ENCODE measurements at regions not wholly inside any gene's neighbourhood (a gene's known extent, or its start where the extent isn't known, plus 50 kb on each side); places are given as distances from the start of the nearest gene placed in this dataset.

- H3K79me2 ChIP-seq (ENCODE audit: insufficient read depth, low read length) = no peaks in the 10 kb centered on the region
- no peaks in the 10 kb centered on the region for H3K27me3 Mint-ChIP-seq (ENCODE audit: low read depth, unreplicated experiment)
- no peak overlapping the region for H3K4me2 ChIP-seq (ENCODE audit: low read length)
- no peak overlapping the region for H3K4me3 ChIP-seq (ENCODE audit: insufficient read depth, low read depth, low read length)
- H3K9me3 Mint-ChIP-seq (ENCODE audit: unreplicated experiment) = no peaks in the 10 kb centered on the region
- H3K9ac ChIP-seq (ENCODE audit: low read length) = no peak overlapping the region
- H3K27me3 ChIP-seq (ENCODE audit: insufficient read depth, low read length) = no peaks in the 10 kb centered on the region
- H3K27ac ChIP-seq (ENCODE audit: low read depth, low read length) = no peak overlapping the region
- H3K4me1 ChIP-seq (ENCODE audit: insufficient read depth, low read length) = no peaks in the 10 kb centered on the region
- H3K9me3 ChIP-seq (ENCODE audit: insufficient read depth, low read depth, low read length) = no peaks in the 10 kb centered on the region
- H3K36me3 Mint-ChIP-seq (ENCODE audit: low read depth, unreplicated experiment) = no peaks in the 10 kb centered on the region
- H3K4me1 Mint-ChIP-seq (ENCODE audit: low read depth, unreplicated experiment) = no peaks in the 10 kb centered on the region
- H4K20me1 ChIP-seq (ENCODE audit: insufficient read depth, low read length) = no peaks in the 10 kb centered on the region
- H3K4me3 Mint-ChIP-seq (ENCODE audit: unreplicated experiment) = no peak overlapping the region
- no peak overlapping the region for H3K27ac Mint-ChIP-seq (ENCODE audit: unreplicated experiment)
- no peaks in the 10 kb centered on the region for H3K36me3 ChIP-seq (ENCODE audit: insufficient read depth, low read length)
- DNase-seq (ENCODE audit: low read depth) (no peak), FAIRE-seq (no peak)
- TF ChIP-seq, protein P1, sequence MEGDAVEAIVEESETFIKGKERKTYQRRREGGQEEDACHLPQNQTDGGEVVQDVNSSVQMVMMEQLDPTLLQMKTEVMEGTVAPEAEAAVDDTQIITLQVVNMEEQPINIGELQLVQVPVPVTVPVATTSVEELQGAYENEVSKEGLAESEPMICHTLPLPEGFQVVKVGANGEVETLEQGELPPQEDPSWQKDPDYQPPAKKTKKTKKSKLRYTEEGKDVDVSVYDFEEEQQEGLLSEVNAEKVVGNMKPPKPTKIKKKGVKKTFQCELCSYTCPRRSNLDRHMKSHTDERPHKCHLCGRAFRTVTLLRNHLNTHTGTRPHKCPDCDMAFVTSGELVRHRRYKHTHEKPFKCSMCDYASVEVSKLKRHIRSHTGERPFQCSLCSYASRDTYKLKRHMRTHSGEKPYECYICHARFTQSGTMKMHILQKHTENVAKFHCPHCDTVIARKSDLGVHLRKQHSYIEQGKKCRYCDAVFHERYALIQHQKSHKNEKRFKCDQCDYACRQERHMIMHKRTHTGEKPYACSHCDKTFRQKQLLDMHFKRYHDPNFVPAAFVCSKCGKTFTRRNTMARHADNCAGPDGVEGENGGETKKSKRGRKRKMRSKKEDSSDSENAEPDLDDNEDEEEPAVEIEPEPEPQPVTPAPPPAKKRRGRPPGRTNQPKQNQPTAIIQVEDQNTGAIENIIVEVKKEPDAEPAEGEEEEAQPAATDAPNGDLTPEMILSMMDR (IDR thresholded peaks at IDR 0.05; ENCODE audit: insufficient read depth, low read depth, low read length) = no peak
- TF ChIP-seq EZH2 (IDR thresholded peaks at IDR 0.05; ENCODE audit: insufficient read depth, low read length) = no peak
- no peak overlapping the region for H2AFZ ChIP-seq (ENCODE audit: low read depth, low read length)
These were observed 636.4 kb downstream of the SLC6A15 start for GRCh38 chr12:84276215-84276614.

DNA sequence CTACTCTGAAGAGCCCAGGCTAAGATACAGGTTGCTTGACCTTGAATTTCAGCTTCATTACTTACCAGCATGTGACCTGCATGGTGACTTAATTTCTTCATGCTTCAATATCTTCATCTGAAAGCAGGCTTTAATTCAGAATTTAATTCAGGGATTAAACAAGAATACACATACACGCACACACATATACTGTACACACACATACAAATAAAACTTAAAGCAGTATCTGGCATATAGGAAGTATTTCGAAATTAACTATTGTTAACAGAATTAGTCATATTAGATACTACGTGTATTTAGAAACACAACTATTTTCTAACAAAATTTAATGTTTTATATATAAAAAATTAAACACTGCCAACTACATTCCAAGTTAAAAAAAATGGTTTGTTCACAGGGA is 640.3 kb downstream of the SLC6A15 start:
- Mint-ChIP-seq H3K9me3 (ENCODE audit: unreplicated experiment) (no peaks in the 10 kb centered on the region), H3K36me3 (ENCODE audit: low read depth, unreplicated experiment) (no peaks in the 10 kb centered on the region), H3K4me3 (ENCODE audit: unreplicated experiment) (no peak overlapping the region), H3K27me3 (ENCODE audit: low read depth, unreplicated experiment) (peaks cover 4% of the 10 kb centered on the region), H3K4me1 (ENCODE audit: low read depth, unreplicated experiment) (no peaks in the 10 kb centered on the region), H3K27ac (ENCODE audit: unreplicated experiment) (no peak overlapping the region)
- FAIRE-seq (no peak), DNase-seq (ENCODE audit: low read depth) (no peak)
- H3K4me2 ChIP-seq (ENCODE audit: low read length) = no peak overlapping the region
- TF ChIP-seq, protein P1 (IDR thresholded peaks at IDR 0.05; ENCODE audit: insufficient read depth, low read depth, low read length) = no peak
- H3K79me2 ChIP-seq (ENCODE audit: insufficient read depth, low read length) = no peaks in the 10 kb centered on the region
- H3K27me3 ChIP-seq (ENCODE audit: insufficient read depth, low read length) = no peaks in the 10 kb centered on the region
- no peaks in the 10 kb centered on the region for H3K36me3 ChIP-seq (ENCODE audit: insufficient read depth, low read length)
- no peaks in the 10 kb centered on the region for H3K4me1 ChIP-seq (ENCODE audit: insufficient read depth, low read length)
- H2AFZ ChIP-seq (ENCODE audit: low read depth, low read length) = no peak overlapping the region
- no peak overlapping the region for H3K27ac ChIP-seq (ENCODE audit: low read depth, low read length)
- no peak overlapping the region for H3K9ac ChIP-seq (ENCODE audit: low read length)
- no peak overlapping the region for H3K4me3 ChIP-seq (ENCODE audit: insufficient read depth, low read depth, low read length)
- H4K20me1 ChIP-seq (ENCODE audit: insufficient read depth, low read length) = no peaks in the 10 kb centered on the region
- no peaks in the 10 kb centered on the region for H3K9me3 ChIP-seq (ENCODE audit: insufficient read depth, low read depth, low read length)

GRCh38 chr12:84270470-84271140 is 642.0 kb downstream of the SLC6A15 start:
- no peak for TF ChIP-seq EZH2 (IDR thresholded peaks at IDR 0.05; ENCODE audit: insufficient read depth, low read length)
- TF ChIP-seq, protein P1 (IDR thresholded peaks at IDR 0.05; ENCODE audit: insufficient read depth, low read depth, low read length) = no peak
- DNase-seq (ENCODE audit: low read depth) (no peak), FAIRE-seq (no peak)
- no peak overlapping the region for H2AFZ ChIP-seq (ENCODE audit: low read depth, low read length)
- no peak overlapping the region for H3K27ac Mint-ChIP-seq (ENCODE audit: unreplicated experiment)
- no peak overlapping the region for H3K9ac ChIP-seq (ENCODE audit: low read length)
- H3K9me3 ChIP-seq (ENCODE audit: insufficient read depth, low read depth, low read length) = no peaks in the 10 kb centered on the region
- no peaks in the 10 kb centered on the region for H3K79me2 ChIP-seq (ENCODE audit: insufficient read depth, low read length)
- no peaks in the 10 kb centered on the region for H3K9me3 Mint-ChIP-seq (ENCODE audit: unreplicated experiment)
- H3K27me3 ChIP-seq (ENCODE audit: insufficient read depth, low read length) = no peaks in the 10 kb centered on the region
- H3K4me3 Mint-ChIP-seq (ENCODE audit: unreplicated experiment) = no peak overlapping the region
- H3K27ac ChIP-seq (ENCODE audit: low read depth, low read length) = no peak overlapping the region
- H3K36me3 Mint-ChIP-seq (ENCODE audit: low read depth, unreplicated experiment) = no peaks in the 10 kb centered on the region
- no peaks in the 10 kb centered on the region for H4K20me1 ChIP-seq (ENCODE audit: insufficient read depth, low read length)
- no peak overlapping the region for H3K4me3 ChIP-seq (ENCODE audit: insufficient read depth, low read depth, low read length)
- no peaks in the 10 kb centered on the region for H3K4me1 Mint-ChIP-seq (ENCODE audit: low read depth, unreplicated experiment)
- H3K27me3 Mint-ChIP-seq (ENCODE audit: low read depth, unreplicated experiment) = peaks cover 4% of the 10 kb centered on the region
- no peak overlapping the region for H3K4me2 ChIP-seq (ENCODE audit: low read length)
- H3K4me1 ChIP-seq (ENCODE audit: insufficient read depth, low read length) = no peaks in the 10 kb centered on the region
- no peaks in the 10 kb centered on the region for H3K36me3 ChIP-seq (ENCODE audit: insufficient read depth, low read length)

Data from astrocyte (in vitro differentiated cells and primary cell).